Hematopoietic multipotent progenitor cell treated with erythropoietin and hydrocortisone succinate and interleukin-3 and kit ligand, for 4 days (in vitro differentiated cells): ENCODE measurements at regions not wholly inside any gene's neighbourhood (a gene's known extent, or its start where the extent isn't known, plus 50 kb on each side); places are given as distances from the start of the nearest gene placed in this dataset.

Source experiments
- DNase-seq: peaks from one replicate; pipeline ENCODE4 v3.0.0-alpha.2; 2015

DNA sequence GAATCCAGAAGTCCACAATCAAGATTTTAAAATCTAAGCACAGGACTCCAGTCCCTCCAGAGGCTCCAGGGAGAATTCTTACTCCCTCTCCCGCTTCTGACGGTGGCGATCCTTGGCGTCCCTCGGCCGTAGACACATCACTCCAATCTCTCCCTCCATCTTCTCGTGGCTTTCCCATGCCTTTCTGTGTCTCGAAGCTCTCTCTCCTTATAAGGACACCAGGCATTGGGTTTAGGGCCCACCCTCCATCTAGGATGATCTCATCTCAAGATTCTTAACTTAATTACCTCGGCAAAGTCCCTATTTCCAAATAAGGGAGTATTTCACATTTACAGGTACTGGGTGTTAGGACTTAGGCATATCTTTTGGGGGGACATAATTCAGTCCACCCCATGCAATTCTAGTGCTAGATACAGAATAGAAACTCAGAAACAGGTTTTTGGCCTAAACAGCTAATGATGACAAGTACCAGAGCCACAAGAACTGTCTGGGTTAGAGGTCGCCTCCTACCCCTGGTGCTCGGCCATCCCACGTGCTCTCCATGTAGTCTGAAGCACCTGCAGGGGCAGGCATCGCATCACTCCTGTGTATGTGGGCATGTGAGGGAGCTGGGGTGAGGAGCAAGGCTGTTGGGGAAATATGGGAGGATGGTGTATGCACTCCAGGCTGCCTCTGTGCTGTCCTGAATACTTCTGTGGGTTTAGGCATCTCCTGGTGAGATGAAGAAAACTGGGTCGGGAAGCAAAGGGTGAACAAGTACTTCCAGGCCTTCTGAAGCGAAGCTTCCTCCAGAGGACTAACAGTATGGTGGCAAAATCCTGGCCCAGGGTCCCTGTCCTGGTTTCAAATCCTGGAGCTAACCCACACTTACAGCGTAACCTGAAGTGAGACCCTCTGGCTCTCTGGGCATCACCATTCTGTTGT lies 298.3 kb upstream of the ZMIZ1 start:
- no peak for DNase-seq

GRCh38 chr10:78771260-78771659 lies 297.5 kb upstream of the ZMIZ1 start:
- DNase-seq = no peak

DNA sequence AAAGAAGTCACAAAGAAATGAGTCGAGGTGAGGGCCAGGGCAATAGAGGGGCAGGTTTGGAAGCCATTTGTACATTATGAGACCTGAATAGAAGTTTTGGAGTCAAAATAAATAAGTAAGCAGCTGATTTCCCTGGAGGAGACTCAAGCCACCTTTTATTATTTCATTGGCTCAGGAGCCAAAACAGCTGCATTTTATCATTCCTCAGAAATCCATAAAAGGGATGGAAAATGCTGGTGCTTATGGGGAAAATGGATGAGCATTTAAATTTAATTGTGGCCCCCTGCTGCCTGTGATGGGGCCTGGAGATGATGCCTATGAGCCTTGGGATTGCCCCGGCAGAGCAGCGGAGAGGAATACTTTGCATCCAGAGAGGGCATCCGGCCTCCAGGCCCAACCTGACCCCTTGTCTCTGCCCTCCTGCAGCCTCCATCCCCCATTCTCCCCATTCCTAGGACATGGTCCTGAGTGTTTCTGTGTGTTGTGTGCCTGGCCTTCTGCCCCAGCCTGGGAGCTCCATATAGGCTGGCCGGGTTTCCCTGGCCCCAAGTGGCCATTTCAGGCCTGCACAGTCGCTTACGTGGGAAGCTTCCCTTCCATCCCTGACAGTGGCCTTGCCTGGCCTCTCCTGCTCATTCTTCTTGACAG lies 296.8 kb upstream of the ZMIZ1 start:
- no peak for DNase-seq

DNA sequence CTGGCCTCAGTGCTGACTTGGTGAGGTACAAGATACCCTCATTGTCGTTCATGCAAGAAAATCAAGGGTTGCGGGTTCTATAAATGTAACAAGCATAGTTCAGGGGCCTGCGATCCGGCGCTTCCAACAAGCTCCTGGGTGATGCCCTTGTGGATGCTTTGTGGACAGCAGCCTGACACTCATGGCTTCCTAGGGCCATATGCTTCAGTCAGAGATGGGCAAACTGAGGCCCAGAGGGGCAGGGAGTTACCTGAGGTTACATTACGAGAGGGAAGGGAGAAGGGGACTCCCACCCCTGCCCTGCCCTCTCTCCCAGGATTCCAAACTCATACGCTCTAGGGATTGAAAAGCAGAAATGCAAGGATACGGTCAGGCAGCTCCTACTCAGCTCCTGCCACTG lies 296.3 kb upstream of the ZMIZ1 start:
- DNase-seq = no peak

GRCh38 chr10:78772986-78773530 lies 295.7 kb upstream of the ZMIZ1 start:
- DNase-seq = no peak

- no peak for DNase-seq
These were observed 294.2 kb upstream of the ZMIZ1 start for GRCh38 chr10:78774614-78774998.

- no peak for DNase-seq
These were observed 293.6 kb upstream of the ZMIZ1 start for GRCh38 chr10:78774999-78775711.

DNA sequence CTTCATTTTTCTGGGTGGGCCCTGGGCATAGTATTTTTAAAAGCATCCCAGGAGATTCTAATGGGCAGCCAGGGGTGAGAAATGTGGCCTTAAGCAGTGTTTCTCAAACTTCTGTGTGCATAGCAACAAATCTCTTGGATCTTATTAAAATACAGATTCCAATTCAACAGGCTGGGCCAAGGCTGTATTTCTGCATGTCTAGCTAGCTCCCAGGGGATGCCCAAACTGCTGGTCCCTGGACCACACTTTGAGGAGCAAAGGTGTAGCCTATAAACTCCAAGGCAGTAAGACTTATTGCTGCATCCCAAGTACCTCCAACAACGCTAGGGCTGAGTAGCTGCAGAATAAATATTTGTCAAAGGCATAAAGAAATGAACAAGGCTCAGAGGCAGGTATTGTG lies 292.9 kb upstream of the ZMIZ1 start:
- no peak for DNase-seq

GRCh38 chr10:78776756-78777155 lies 292.0 kb upstream of the ZMIZ1 start:
- no peak for DNase-seq

DNA sequence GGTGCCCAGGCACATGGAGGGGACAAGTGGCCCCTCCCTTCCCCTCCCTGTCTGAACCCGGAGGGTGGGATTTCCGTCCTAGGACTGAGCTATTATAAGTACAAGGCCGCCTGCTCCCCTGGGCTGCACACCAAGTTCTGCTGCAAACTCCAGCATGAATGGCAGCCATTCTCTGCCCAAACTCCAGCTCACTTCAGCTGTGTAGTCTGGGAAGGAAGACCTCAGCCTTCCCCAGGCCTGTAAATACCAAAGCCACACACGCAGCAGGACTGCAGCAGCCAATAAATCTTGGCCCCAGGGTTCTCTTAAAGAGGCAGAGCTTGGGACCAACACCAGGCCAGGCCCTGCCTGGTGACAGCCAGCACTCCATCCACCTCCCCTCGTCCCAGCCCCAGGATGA lies 291.3 kb upstream of the ZMIZ1 start:
- DNase-seq = no peak

- no peak for DNase-seq
These were observed 290.9 kb upstream of the ZMIZ1 start for GRCh38 chr10:78777867-78778266.

DNA sequence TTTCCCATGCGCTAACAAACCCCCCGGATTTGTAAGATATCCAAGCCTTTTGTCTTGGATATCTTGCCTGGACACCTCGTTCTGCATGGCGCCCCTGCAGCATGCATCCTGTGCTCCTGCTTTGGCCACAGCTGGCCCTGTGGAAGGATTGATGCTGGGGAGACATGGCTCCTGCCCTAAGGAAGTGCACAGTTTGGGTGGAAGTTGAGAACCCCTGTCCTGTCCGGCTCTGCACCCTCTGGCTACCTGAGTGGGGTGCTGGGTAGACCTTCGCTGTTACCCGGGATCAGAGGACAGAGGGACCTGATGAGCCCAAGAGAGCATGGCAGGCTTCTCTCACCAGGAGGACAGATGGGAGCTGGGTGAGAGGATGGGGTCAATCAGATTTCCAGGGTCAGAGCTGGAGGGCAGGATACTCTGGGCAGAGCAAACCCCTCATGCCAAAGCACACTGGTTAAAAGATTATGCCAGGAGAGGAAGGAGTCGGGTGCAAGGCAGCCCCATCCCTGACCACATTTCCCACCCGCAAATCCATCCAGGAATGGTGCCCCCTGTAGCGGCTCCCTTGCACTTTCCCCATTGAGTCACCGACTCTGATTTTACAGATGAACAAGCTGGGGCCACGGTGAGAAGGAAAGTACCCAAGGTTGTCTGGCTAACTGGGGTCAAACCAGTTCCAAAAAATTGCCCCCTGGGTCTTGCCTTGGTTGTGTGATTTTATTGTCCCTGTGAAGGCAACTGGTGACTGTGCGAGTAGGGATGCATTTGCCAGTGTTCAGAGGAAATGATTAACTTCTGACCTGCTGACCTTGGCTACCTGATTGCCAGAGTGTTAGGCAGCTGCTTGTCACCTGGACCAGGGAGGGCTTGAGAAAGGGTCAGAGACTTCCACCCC lies 290.1 kb upstream of the ZMIZ1 start:
- no peak for DNase-seq

GRCh38 chr10:78779339-78779955 lies 289.3 kb upstream of the ZMIZ1 start:
- no peak for DNase-seq

DNA sequence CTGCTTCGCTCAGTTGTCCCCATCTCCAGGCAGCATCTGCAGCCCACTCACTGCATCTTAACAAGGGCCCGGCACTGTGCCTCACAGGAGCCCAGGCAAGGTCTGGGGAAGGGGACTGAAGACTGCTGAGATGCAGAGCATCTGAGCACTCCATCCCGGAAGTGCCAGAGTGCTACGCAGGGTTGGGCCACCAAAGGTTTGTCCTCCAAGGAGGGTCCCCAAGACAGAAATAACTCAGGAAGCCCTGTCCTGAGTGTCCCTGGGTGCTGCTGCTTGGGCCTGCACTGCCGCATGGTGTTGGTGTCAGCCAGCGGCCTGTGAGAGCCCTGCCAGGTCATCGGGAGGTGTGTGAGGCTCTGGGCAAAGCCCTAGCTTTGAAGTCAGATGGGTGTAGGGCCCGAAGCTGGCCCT lies 288.2 kb upstream of the ZMIZ1 start:
- DNase-seq = no peak

DNA sequence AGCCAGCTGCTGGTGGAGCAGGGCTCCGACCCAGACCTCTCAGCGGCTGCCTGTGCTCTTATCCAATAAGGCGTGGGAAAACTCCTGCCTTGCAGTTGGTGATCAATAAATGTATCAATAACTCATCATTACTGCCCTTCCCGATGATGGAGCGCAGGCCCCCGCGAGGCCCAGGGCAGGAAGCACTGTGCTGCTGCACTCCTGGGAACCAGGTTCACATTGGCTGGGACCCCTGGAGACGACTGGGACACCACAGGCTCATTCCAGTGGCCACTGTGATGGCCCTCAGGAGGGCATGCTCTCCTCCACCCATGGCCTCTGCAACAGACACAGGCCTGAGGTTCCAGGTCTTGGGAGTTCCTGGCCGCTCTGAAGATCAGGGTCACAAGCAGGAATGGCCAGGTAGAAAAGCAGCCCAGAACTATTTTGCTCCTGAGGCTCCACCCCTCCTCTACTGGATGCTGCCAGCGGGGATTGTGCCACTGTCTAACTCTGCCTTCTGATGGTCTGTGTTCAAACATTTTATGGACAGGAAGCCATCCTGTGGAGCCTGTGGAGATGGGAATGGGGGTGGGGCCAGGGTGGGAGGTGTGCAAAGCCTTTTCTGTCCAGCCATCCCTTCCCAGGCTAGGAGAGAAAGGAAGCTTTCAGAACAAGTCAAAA lies 287.4 kb upstream of the ZMIZ1 start:
- no peak for DNase-seq

GRCh38 chr10:78781991-78782390 lies 286.8 kb upstream of the ZMIZ1 start:
- DNase-seq = no peak

DNA sequence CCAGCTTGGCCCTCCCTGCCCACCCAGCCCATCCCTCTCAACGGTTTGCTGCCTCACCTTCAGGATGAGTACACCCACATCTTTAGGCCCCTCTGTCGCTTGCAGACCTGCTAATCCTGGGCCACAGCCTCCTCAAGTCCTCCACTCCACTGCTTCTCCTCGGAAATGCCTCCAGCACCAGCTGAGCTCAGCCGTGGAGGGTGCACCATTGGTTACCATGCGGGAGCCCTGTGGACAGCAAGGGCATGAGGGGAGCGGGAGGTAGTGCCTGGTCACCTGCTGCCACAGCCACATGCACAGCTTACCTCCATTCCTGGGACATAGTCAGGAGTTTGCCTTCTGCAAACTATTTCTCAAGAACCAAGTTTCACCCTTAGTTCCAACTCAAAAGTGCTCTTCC lies 286.3 kb upstream of the ZMIZ1 start:
- DNase-seq = no peak

DNA sequence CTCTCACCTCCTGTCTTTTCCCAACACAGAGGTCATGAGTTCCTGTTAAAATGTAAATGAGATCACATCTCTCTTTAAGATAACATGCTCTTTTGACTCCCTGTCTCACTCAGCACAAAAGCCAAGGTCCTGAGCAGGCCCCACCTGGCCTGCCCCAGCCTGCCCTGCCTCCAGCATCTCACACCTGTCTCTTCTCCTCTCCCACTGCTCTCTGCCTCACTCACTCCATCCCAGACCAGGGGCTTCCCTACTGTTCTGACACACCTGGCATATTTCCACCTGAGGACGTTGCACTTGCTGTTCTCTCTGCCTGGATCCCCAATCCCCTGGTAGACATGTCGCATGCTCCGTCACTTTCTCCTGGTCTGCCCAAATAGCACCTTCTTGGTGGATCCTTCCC lies 285.0 kb upstream of the ZMIZ1 start:
- DNase-seq = no peak

GRCh38 chr10:78784546-78784945 lies 284.2 kb upstream of the ZMIZ1 start:
- no peak for DNase-seq

- no peak for DNase-seq
These were observed 283.7 kb upstream of the ZMIZ1 start for GRCh38 chr10:78785066-78785465.

GRCh38 chr10:78785991-78786390 lies 282.8 kb upstream of the ZMIZ1 start:
- no peak for DNase-seq
